ENCODE measurements at regions not wholly inside any gene's neighbourhood (a gene's known extent, or its start where the extent isn't known, plus 50 kb on each side); places are given as distances from the start of the nearest gene placed in this dataset.

DNA sequence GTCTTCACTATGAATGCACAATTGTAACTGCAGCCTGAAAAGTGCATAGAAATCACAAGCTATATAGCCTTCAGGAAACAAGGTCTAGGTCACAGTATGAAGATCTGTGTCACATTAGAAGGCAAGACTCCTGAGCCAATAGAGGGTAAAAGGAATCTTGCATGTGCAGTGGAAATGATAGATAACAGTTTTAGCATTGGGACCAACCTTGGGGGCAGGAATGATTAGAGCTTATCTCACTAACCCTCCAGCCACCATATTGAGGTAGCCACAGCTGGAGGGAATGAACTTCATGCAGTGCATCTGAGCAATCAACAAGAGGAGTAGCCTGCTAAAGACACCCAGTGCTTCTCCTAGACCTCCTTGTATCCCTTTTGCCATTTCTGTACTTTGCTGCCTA lies 390.1 kb downstream of the LTN1 start:
- TF ChIP-seq POLR2A (IDR thresholded peaks at IDR 0.05) (no peak), POLR2AphosphoS5 (IDR thresholded peaks at IDR 0.05) (no peak), EP300 (IDR thresholded peaks at IDR 0.05) (no peak)
- TF ChIP-seq, protein P1, sequence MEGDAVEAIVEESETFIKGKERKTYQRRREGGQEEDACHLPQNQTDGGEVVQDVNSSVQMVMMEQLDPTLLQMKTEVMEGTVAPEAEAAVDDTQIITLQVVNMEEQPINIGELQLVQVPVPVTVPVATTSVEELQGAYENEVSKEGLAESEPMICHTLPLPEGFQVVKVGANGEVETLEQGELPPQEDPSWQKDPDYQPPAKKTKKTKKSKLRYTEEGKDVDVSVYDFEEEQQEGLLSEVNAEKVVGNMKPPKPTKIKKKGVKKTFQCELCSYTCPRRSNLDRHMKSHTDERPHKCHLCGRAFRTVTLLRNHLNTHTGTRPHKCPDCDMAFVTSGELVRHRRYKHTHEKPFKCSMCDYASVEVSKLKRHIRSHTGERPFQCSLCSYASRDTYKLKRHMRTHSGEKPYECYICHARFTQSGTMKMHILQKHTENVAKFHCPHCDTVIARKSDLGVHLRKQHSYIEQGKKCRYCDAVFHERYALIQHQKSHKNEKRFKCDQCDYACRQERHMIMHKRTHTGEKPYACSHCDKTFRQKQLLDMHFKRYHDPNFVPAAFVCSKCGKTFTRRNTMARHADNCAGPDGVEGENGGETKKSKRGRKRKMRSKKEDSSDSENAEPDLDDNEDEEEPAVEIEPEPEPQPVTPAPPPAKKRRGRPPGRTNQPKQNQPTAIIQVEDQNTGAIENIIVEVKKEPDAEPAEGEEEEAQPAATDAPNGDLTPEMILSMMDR (IDR thresholded peaks at IDR 0.05), result no peak
